Mesendoderm (in vitro differentiated cells): ENCODE measurements at regions not wholly inside any gene's neighbourhood (a gene's known extent, or its start where the extent isn't known, plus 50 kb on each side); places are given as distances from the start of the nearest gene placed in this dataset.

Experiments
- DNase-seq: peaks from one replicate; pipeline ENCODE4 v3.0.0; 2013
- H2AK5ac ChIP-seq: 2 replicates; pipeline ENCODE4 v1.6.1; 2013; ENCODE audit warnings: low read length, inconsistent platforms
- H2BK120ac ChIP-seq: 2 replicates; pipeline ENCODE4 v1.6.1; 2013; ENCODE audit warnings: low read depth, mild to moderate bottlenecking, low read length, moderate library complexity, mixed read lengths
- H2BK15ac ChIP-seq: replicated peaks from 2 replicates; pipeline ENCODE4 v1.6.1; 2013; ENCODE audit warnings: low read depth, mild to moderate bottlenecking, moderate library complexity
- H2BK5ac ChIP-seq: 2 replicates; pipeline ENCODE4 v1.6.1; 2013; ENCODE audit warnings: low read length, inconsistent platforms
- H3K18ac ChIP-seq: 2 replicates; pipeline ENCODE4 v1.6.1; 2013; ENCODE audit warnings: mild to moderate bottlenecking, low read length, mixed read lengths
- H3K23ac ChIP-seq: one replicate; pipeline ENCODE4 v1.6.1; 2013; ENCODE audit warnings: low read length
- H3K27ac ChIP-seq: 2 replicates; pipeline ENCODE4 v1.5.1; 2013; ENCODE audit warnings: low read depth, mild to moderate bottlenecking, inconsistent platforms, low read length, moderate library complexity
- H3K27me3 ChIP-seq: 2 replicates; pipeline ENCODE4 v1.6.1; 2013; ENCODE audit warnings: low read length, control low read depth, mild to moderate bottlenecking, inconsistent platforms; ENCODE audit not compliant: insufficient read depth, poor library complexity
- H3K36me3 ChIP-seq: 2 replicates; pipeline ENCODE4 v1.6.1; 2013; ENCODE audit warnings: low read length, inconsistent platforms; ENCODE audit not compliant: control insufficient read depth, insufficient read depth
- H3K4ac ChIP-seq: one replicate; pipeline ENCODE4 v1.6.1; 2013; ENCODE audit warnings: low read depth, mild to moderate bottlenecking, low read length, moderate library complexity
- H3K4me1 ChIP-seq: 2 replicates; pipeline ENCODE4 v1.6.1; 2013; ENCODE audit warnings: low read depth, low read length, inconsistent platforms; ENCODE audit not compliant: control insufficient read depth
- H3K4me2 ChIP-seq: 2 replicates; pipeline ENCODE4 v1.6.1; 2013; ENCODE audit warnings: low read length
- H3K4me3 ChIP-seq: 2 replicates; pipeline ENCODE4 v1.5.1; 2013; ENCODE audit warnings: mild to moderate bottlenecking, low read length
- H3K56ac ChIP-seq: one replicate; pipeline ENCODE4 v1.6.1; 2013; ENCODE audit warnings: low read length
- H3K79me1 ChIP-seq: 2 replicates; pipeline ENCODE4 v1.6.1; 2013; ENCODE audit warnings: low read length, inconsistent platforms
- H3K79me2 ChIP-seq: 2 replicates; pipeline ENCODE4 v1.6.1; 2013; ENCODE audit warnings: mild to moderate bottlenecking, low read length; ENCODE audit not compliant: control insufficient read depth, insufficient read depth
- H3K9ac ChIP-seq: 2 replicates; pipeline ENCODE4 v1.6.1; 2013; ENCODE audit warnings: low read length, inconsistent platforms
- H4K5ac ChIP-seq: one replicate; pipeline ENCODE4 v1.6.1; 2013; ENCODE audit warnings: low read length
- H4K8ac ChIP-seq: one replicate; pipeline ENCODE4 v1.6.1; 2013; ENCODE audit warnings: low read depth, mild to moderate bottlenecking, control low read depth, low read length, moderate library complexity
- WGBS: extraction: QIAGEN DNeasy Blood & Tissue Kit; methylation state at CpG from one replicate; pipeline ENCODE4 v1.1.7; 2013; ENCODE audit warnings: low lambda C conversion rate, missing lambda C conversion rate; ENCODE audit not compliant: insufficient coverage; ENCODE audit errors: extremely low coverage; 5-methylcytosine and 5-hydroxymethylcytosine counted together

DNA sequence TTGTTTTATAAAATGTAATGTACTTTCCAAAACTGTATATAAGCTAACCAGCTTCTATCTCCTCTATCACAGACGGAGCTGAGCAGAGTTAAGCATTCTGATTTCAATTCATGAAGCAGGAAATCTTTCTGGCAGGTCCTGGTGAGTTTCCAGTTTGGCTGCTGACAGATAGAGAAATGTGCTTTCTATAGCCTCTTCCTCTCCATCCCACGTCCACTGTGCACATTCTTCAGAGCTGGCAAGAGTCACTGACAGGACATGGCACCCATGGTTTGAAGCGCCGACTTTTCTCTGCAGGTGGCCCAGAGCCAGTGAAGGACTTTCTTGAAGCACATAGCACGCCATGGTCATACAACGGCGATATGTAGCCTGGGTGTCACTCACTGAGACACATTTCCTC is 52.3 kb upstream of the POU2F1 start:
- Histone ChIP-seq H3K4me3 (no peak overlapping the region), H2BK15ac (peak overlapping the region; percentile 96), H2AK5ac (peak overlapping the region; percentile 47), H3K27me3 (no peaks in the 10 kb centered on the region), H3K56ac (no peak overlapping the region), H3K4ac (no peak overlapping the region), H3K4me2 (no peak overlapping the region), H3K9ac (no peak overlapping the region), H3K27ac (no peak overlapping the region), H2BK5ac (no peak overlapping the region), H3K18ac (peak overlapping the region; percentile 70), H3K23ac (no peak overlapping the region), H4K5ac (no peak overlapping the region), H3K79me2 (peaks cover 5% of the 10 kb centered on the region), H3K79me1 (peaks cover 2% of the 10 kb centered on the region), H2BK120ac (no peak overlapping the region), H3K36me3 (no peaks in the 10 kb centered on the region), H3K4me1 (peaks cover 8% of the 10 kb centered on the region), H4K8ac (no peak overlapping the region)
- no peak for DNase-seq
- no CpG with 5 or more reads among the region's 7 CpGs for WGBS

- WGBS, result no CpG with 5 or more reads among the region's 2 CpGs
- Histone ChIP-seq H3K4me3 (no peak overlapping the region), H2AK5ac (peak overlapping the region; percentile 13), H2BK5ac (no peak overlapping the region), H3K9ac (no peak overlapping the region), H4K8ac (no peak overlapping the region), H3K23ac (no peak overlapping the region), H3K4me2 (no peak overlapping the region), H3K27ac (no peak overlapping the region), H3K4me1 (peaks cover 13% of the 10 kb centered on the region), H3K79me2 (peaks cover under 1% of the 10 kb centered on the region), H3K36me3 (no peaks in the 10 kb centered on the region), H4K5ac (no peak overlapping the region), H3K4ac (peak overlapping the region; percentile 24), H3K18ac (peak overlapping the region; percentile 54), H2BK15ac (peak overlapping the region; percentile 79), H2BK120ac (no peak overlapping the region), H3K79me1 (no peaks in the 10 kb centered on the region), H3K56ac (no peak overlapping the region), H3K27me3 (no peaks in the 10 kb centered on the region)
- no peak for DNase-seq
Measured at GRCh38 chr1:167169642-167170041, 51.0 kb upstream of the POU2F1 start.
